ENCODE measurements at regions not wholly inside any gene's neighbourhood (a gene's known extent, or its start where the extent isn't known, plus 50 kb on each side); places are given as distances from the start of the nearest gene placed in this dataset.

DNA sequence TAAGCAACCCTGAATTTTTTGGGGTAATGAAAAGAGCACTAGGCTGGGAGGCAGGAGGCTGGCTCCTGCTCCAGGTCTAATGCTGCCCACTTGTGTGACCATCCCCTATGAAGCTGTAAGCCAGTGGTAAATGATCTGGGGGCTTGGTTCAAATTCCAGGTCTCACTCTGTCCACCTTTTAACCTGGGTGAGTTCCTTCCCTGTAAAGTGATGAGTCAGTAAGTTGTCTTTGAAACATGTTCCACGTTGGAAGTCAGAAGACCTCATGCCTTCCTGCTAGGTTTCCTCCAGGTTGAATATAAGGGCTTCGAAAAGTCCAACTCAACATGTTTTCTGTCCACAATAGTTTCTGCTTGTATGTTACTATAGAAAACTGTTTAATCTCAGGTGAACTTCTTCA, 160.9 kb upstream of the MYT1L start:
- Mint-ChIP-seq H3K4me1 (ENCODE audit: low read depth) (no peaks in the 10 kb centered on the region), H3K9me3 (ENCODE audit: low read depth) (peaks cover 10% of the 10 kb centered on the region), H3K27me3 (ENCODE audit: low read depth) (peaks cover 8% of the 10 kb centered on the region), H3K36me3 (ENCODE audit: low read depth) (no peaks in the 10 kb centered on the region), H3K27ac (ENCODE audit: unreplicated experiment) (no peak overlapping the region), H3K4me3 (ENCODE audit: unreplicated experiment) (no peak overlapping the region)
- TF ChIP-seq, protein P1, sequence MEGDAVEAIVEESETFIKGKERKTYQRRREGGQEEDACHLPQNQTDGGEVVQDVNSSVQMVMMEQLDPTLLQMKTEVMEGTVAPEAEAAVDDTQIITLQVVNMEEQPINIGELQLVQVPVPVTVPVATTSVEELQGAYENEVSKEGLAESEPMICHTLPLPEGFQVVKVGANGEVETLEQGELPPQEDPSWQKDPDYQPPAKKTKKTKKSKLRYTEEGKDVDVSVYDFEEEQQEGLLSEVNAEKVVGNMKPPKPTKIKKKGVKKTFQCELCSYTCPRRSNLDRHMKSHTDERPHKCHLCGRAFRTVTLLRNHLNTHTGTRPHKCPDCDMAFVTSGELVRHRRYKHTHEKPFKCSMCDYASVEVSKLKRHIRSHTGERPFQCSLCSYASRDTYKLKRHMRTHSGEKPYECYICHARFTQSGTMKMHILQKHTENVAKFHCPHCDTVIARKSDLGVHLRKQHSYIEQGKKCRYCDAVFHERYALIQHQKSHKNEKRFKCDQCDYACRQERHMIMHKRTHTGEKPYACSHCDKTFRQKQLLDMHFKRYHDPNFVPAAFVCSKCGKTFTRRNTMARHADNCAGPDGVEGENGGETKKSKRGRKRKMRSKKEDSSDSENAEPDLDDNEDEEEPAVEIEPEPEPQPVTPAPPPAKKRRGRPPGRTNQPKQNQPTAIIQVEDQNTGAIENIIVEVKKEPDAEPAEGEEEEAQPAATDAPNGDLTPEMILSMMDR (IDR thresholded peaks at IDR 0.05), result no peak
- no peak for DNase-seq (ENCODE audit: low spot score)

DNA sequence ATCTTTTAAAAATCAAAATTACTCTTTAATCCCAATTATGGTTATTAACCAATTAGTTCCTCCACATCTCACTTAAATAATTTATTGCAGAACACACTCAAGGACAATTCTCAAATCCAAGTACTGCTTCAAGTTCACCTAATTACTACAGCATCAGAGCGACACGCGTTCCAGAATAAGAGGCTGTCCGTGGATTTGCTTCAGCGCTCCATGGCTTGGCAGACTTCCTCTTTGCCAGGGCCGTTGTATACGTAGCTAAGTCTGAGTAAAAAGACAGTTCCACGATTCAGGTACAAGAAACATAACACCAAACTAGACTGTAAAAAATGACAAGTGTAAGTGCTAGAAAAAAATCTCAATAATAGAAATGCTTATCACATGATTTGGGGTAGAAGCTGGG, 153.2 kb upstream of the MYT1L start:
- Mint-ChIP-seq H3K4me1 (ENCODE audit: low read depth) (no peaks in the 10 kb centered on the region), H3K9me3 (ENCODE audit: low read depth) (peaks cover 10% of the 10 kb centered on the region), H3K36me3 (ENCODE audit: low read depth) (no peaks in the 10 kb centered on the region), H3K4me3 (ENCODE audit: unreplicated experiment) (no peak overlapping the region), H3K27me3 (ENCODE audit: low read depth) (peaks cover 6% of the 10 kb centered on the region), H3K27ac (ENCODE audit: unreplicated experiment) (no peak overlapping the region)
- TF ChIP-seq, protein P1 (IDR thresholded peaks at IDR 0.05), result no peak
- no peak for DNase-seq (ENCODE audit: low spot score)

DNA sequence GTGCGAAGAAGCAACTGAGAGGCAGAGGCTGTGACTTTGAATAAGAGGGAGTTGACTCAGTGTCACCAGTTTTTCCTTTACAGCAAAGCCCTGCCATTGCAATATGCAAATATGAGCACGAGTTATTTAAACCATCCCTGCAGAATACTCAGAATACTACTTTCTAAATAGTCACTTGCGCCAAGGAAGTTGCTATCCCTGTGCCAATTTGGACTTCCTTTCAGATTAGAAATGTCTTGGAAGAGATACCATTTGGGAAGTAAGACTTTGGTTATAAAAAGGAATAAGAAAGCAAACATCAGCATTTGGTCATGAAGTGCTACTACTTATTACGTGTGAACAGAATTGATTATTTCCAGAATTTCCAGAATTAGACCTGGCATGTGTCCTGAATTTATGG, 151.8 kb upstream of the MYT1L start:
- no peaks in the 10 kb centered on the region for H3K36me3 Mint-ChIP-seq (ENCODE audit: low read depth)
- TF ChIP-seq, protein P1 (IDR thresholded peaks at IDR 0.05), result no peak
- no peak overlapping the region for H3K4me3 Mint-ChIP-seq (ENCODE audit: unreplicated experiment)
- no peak overlapping the region for H3K27ac Mint-ChIP-seq (ENCODE audit: unreplicated experiment)
- H3K4me1 Mint-ChIP-seq (ENCODE audit: low read depth), result no peaks in the 10 kb centered on the region
- DNase-seq (ENCODE audit: low spot score), result no peak
- H3K27me3 Mint-ChIP-seq (ENCODE audit: low read depth), result peaks cover 3% of the 10 kb centered on the region
- peaks cover 10% of the 10 kb centered on the region for H3K9me3 Mint-ChIP-seq (ENCODE audit: low read depth)

DNA sequence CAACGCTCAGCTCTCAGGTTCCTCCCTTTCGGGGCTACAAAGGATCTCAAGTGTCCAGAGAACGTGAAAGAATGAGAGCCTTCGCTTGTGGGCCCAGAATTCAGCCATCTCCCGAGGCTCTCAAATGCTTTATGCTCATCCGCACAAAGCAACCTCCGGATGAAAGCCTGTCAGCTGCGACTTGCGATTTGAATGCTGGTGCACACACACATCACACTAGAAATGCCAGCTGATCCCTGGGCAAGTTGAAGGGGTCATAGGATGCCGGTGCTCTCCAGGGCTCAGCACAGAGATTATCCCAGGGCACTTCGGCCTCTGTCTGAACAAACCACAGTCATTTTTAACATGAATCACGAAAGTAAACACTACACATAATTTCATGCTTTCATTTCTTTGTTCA, 141.8 kb upstream of the MYT1L start:
- Mint-ChIP-seq H3K36me3 (ENCODE audit: low read depth) (no peaks in the 10 kb centered on the region), H3K27me3 (ENCODE audit: low read depth) (peaks cover 4% of the 10 kb centered on the region), H3K4me1 (ENCODE audit: low read depth) (no peaks in the 10 kb centered on the region), H3K27ac (ENCODE audit: unreplicated experiment) (no peak overlapping the region), H3K4me3 (ENCODE audit: unreplicated experiment) (no peak overlapping the region), H3K9me3 (ENCODE audit: low read depth) (no peaks in the 10 kb centered on the region)
- TF ChIP-seq, protein P1 (IDR thresholded peaks at IDR 0.05), result no peak
- no peak for DNase-seq (ENCODE audit: low spot score)

DNA sequence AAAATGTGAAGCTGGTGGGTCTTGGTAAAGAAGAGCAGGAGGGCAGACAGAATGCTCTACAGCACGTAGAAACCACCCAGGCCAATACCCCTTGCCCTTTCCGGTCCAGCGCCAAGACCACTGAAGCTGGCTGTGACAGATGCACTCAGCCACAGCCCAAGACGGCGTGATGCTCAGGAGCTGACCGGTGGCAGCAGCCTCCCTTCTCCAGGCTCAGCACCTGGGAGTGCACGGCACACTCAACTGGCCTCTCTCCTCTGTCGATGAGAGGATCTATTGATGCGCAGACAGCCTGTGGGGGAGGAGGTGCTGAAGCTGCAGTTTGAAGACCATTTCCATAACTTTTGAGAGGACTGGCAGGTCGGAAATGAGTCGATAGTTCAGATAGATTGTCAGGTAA, 141.0 kb upstream of the MYT1L start:
- Mint-ChIP-seq H3K9me3 (ENCODE audit: low read depth) (no peaks in the 10 kb centered on the region), H3K4me3 (ENCODE audit: unreplicated experiment) (no peak overlapping the region), H3K4me1 (ENCODE audit: low read depth) (no peaks in the 10 kb centered on the region), H3K36me3 (ENCODE audit: low read depth) (no peaks in the 10 kb centered on the region), H3K27ac (ENCODE audit: unreplicated experiment) (no peak overlapping the region), H3K27me3 (ENCODE audit: low read depth) (peaks cover 4% of the 10 kb centered on the region)
- TF ChIP-seq, protein P1 (IDR thresholded peaks at IDR 0.05), result no peak
- DNase-seq (ENCODE audit: low spot score), result no peak

Measured in chondrocyte (in vitro differentiated cells).